Umbilical cord (tissue), 1 donor: ENCODE measurements at regions not wholly inside any gene's neighbourhood (a gene's known extent, or its start where the extent isn't known, plus 50 kb on each side); places are given as distances from the start of the nearest gene placed in this dataset.
A peak's percentile ranks its signal among the peaks of the same experiment; 100 is the strongest.
"Not testable (repeated sequence)": the region's sequence is repeated elsewhere in the genome, so short reads cannot be mapped to it uniquely, and the experiment has no call there.

Experiments
- DNase-seq: peaks from one replicate; pipeline ENCODE4 v3.0.0-alpha.2; 2015; ENCODE audit warnings: low spot score

- no peak for DNase-seq
Observed at GRCh38 chr6:153425536-153425935, 294.5 kb upstream of the RGS17 start.

DNA sequence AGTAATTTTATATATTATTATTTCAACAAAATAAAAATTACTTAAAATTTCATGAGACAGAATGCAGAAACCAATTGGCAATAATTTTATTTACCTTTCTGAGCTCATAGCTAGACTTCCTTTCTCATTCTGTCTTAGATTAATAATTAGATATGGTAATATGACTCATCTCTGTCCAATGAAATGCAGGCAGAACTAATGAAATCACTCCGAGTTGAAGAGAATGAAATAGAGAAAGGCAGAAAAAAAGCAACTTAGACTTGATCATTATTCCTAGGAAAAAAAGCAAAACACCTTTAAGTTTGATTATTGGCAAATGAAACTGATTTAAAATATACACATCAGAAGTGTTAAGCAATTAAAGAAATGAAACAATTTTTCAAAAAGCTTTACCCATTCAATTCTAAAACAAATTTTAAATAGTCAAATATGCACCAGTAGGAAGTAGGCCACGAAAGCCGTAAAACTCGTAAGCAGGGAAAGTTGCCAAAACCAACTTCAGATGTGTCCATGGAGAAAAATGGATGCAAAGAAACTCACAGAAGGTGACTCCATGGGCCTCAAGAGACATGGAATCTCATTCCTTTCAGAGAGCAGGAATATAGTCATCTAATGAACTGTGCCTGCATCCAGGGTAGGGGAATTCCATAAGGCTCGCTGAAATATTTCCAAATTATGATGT lies 293.8 kb upstream of the RGS17 start:
- DNase-seq: no peak

DNA sequence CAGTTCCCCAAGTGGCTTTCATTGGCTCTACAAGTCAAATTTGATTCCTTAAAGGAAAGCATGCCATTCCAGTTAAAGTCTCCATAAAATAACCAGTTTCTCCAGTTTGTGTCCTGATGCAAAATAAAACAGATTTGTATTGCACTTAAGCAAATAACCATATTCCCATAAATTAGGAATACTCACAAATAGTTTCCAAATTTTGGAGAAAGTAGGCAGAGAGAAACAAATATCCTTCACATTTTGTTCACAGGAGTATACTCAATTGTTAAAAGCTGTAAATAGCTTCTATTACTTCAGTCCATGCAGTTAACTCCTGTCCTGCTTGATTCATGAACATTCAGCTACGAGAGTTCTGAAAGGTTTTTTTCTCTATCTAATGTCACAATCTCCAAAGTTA lies 281.4 kb upstream of the RGS17 start:
- no peak for DNase-seq

- no peak for DNase-seq
Observed at GRCh38 chr6:153411070-153411648, 280.1 kb upstream of the RGS17 start.

GRCh38 chr6:153405931-153406330 lies 274.8 kb upstream of the RGS17 start:
- DNase-seq: peak; percentile 2

GRCh38 chr6:153401751-153402150 lies 270.7 kb upstream of the RGS17 start:
- DNase-seq: peak; percentile 5

GRCh38 chr6:153392156-153392555 lies 261.1 kb upstream of the RGS17 start:
- DNase-seq: no peak

- no peak for DNase-seq
Observed at GRCh38 chr6:153373869-153374268, 242.8 kb upstream of the RGS17 start.

- no peak for DNase-seq
Observed at GRCh38 chr6:153368131-153368530, 237.0 kb upstream of the RGS17 start.

DNA sequence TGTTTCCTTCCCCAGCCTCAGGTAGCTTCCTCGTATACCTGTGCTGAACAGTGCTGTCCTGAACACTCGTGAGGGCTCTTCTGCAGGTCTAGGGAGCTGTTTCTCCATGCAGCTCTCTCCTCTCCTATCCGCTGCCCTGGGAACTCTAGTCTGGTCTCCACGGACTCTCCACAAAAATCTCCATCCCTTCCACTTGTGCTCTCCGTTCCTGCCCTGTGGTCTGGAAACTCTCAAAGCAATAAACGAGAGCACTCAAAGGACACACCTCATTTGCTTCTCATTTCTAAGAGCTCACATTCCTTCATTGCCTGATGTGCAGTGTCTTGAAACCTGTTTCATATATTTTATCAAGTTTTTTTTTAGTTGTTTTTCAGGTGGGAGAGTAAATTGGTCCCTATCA lies 235.9 kb upstream of the RGS17 start:
- no peak for DNase-seq

DNA sequence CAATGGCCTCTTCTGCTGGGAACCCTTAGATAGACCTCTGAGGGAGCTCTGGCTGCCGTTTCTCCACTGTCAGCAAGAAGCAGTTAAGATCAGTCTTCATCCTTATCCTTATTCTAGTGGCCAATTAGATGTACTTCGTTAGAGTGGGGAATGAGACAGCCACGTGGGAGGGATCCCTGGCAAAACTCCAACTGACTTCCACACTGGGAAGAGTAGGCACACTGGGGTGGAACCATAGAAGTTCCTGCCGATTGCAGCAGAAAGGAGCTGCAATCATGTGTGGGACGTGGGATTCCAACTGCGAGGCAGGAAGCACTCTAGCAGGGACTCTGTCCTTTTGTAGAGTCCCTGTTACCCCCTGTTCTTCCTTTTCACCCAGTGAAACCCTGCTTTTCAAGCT lies 226.3 kb upstream of the RGS17 start:
- DNase-seq: no peak

DNA sequence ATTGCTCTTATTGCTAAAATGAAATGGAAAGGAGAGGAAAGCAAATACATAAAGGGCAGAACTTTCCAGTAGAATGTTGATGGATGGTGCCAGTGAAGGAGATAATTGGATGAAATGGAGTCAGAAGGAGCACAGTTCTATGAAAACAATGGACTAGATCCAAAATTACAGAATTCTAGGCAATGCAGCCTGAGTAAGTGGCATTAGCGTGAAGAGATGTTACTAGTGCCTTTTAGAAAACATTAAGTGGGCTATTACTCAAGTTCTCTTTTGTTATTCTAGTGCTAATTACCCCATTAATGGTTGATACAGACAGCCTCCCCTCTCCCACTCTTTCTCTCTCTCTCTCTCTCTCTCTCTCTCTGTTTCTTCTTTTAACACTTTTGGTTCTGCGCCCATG lies 209.5 kb upstream of the RGS17 start:
- DNase-seq: no peak

- DNase-seq: no peak
Observed at GRCh38 chr6:153334121-153334520, 203.0 kb upstream of the RGS17 start.

GRCh38 chr6:153331221-153331620 lies 200.1 kb upstream of the RGS17 start:
- not testable (repeated sequence) for DNase-seq

- DNase-seq: no peak
Observed at GRCh38 chr6:153328194-153328593, 197.1 kb upstream of the RGS17 start.

- no peak for DNase-seq
Observed at GRCh38 chr6:153325661-153326060, 194.6 kb upstream of the RGS17 start.

DNA sequence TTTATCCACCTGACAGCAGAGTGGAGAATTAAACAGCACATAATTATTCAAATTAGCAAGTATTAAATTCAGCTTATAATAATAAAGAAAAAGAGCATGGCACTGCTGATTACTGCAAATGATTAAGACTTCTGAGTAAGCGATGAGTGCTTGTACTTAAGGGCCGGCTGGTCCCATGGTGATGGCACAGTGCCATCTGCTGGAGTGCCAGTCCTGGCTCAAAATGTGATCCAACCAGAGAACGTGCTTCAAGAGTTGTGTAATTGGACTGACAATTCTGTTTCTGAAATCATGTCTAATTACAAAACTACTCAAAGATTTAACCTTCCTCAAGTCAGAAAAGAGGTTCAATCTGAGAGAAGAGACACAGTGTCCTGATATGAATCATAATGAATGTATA lies 181.6 kb upstream of the RGS17 start:
- DNase-seq: peak; percentile 23

DNA sequence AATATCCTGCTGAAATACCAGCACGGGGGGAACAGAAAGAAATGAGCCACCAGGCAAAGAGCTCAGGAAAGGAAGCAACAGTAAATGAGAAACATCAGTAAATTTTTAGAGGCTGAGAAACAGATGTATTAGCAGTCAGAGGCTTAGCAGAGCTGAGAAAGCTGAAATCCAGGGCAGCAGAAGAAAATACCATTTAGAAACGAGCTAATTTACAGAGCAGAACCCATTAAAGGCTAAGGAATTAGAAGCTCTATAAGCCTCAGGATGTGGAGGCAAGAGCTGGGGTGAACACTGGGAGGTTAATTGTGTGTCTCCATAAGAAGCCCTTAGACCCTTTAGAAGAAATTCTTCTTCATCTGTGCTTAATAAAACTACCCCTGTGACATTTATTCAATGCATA lies 178.6 kb upstream of the RGS17 start:
- DNase-seq: no peak

- DNase-seq: no peak
Observed at GRCh38 chr6:153302133-153302532, 171.1 kb upstream of the RGS17 start.

DNA sequence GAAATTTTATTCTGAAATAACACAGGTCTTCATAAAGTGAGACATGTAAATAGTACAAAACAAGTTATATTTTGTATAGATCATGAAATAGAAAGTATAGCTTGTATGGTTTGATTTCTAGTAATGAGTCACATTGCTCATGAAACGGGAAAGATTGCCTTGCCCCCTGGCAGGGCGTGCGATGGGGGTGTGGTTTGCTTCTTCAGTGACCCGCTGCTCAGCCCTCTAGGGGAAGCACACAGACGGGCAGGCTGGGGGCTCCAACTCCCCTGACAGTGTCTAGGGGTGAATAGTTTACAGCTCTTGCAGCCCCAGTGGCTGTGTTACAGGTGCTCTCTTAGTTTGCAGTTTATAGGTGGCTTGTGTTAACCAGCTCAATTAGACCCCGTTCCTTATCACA lies 170.5 kb upstream of the RGS17 start:
- no peak for DNase-seq

- not testable (repeated sequence) for DNase-seq
Observed at GRCh38 chr6:153282456-153282855, 151.4 kb upstream of the RGS17 start.

DNA sequence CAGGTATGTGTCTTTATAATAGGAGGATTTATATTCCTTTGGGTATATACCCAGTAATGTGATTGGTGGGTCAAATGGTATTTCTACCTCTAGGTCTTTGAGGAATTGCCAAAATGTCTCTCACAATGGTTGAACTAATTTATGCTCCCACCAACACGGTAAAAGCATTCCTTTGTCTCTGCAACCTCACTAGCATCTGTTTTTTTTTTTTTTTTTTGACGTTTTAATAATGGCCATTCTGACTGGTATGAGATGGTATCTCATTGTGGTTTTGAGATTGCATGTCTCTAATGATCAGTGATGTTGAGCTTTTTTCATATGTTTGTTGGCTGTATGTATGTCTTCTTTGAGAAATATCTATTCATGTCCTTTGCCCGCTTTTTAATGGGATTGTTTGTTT lies 144.9 kb upstream of the RGS17 start:
- no peak for DNase-seq

- no peak for DNase-seq
Observed at GRCh38 chr6:153272201-153272980, 141.3 kb upstream of the RGS17 start.
